Erythroblast (primary cell): ENCODE measurements at regions not wholly inside any gene's neighbourhood (a gene's known extent, or its start where the extent isn't known, plus 50 kb on each side); places are given as distances from the start of the nearest gene placed in this dataset.

Source experiments
- GATA1 ChIP-seq: IDR thresholded peaks from 2 replicates; pipeline ENCODE4 v1.6.1; 2011; ENCODE audit warnings: low read depth, mild to moderate bottlenecking, control low read depth, low read length, moderate library complexity
- POLR2A ChIP-seq: IDR thresholded peaks from 2 replicates; pipeline ENCODE4 v1.6.1; 2011; ENCODE audit warnings: mild to moderate bottlenecking, low read length

GRCh38 chr9:78664370-78664769 lies 367.4 kb downstream of the PSAT1 start:
- TF ChIP-seq POLR2A (no peak), GATA1 (no peak)
